ENCODE measurements at regions not wholly inside any gene's neighbourhood (a gene's known extent, or its start where the extent isn't known, plus 50 kb on each side); places are given as distances from the start of the nearest gene placed in this dataset.

DNA sequence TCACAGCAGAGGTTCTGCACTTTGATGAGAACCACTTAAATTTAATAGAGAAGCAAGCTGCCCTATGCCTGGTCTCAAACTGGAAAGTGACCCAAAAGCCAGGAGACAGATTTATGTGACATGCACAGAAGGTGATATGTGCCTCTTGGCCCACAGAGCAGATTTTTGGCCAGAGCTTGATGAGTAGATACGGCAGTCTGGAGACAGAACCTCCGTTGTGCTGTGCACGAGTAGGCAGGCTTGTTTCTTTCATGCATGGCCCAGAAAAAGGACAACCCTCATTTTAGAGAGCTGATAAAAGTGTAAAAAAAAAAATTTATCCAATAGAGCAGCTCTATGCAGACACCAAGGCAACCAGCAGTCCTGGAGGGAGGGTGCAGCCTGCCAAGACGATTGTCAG is 423.1 kb downstream of the CNTN6 start:
- H3K27ac ChIP-seq, result no peak overlapping the region
- 57 to 66% methylated on average over 4 of the region's 4 CpGs for WGBS, 2 donors
- TF ChIP-seq, protein P1, sequence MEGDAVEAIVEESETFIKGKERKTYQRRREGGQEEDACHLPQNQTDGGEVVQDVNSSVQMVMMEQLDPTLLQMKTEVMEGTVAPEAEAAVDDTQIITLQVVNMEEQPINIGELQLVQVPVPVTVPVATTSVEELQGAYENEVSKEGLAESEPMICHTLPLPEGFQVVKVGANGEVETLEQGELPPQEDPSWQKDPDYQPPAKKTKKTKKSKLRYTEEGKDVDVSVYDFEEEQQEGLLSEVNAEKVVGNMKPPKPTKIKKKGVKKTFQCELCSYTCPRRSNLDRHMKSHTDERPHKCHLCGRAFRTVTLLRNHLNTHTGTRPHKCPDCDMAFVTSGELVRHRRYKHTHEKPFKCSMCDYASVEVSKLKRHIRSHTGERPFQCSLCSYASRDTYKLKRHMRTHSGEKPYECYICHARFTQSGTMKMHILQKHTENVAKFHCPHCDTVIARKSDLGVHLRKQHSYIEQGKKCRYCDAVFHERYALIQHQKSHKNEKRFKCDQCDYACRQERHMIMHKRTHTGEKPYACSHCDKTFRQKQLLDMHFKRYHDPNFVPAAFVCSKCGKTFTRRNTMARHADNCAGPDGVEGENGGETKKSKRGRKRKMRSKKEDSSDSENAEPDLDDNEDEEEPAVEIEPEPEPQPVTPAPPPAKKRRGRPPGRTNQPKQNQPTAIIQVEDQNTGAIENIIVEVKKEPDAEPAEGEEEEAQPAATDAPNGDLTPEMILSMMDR (IDR thresholded peaks at IDR 0.05), result no peak
- no peak overlapping the region for H3K4me3 ChIP-seq
- H3K9me3 ChIP-seq, result no peaks in the 10 kb centered on the region
- DNase-seq (no peak), ATAC-seq (no peak)
- H3K27me3 ChIP-seq, result no peaks in the 10 kb centered on the region
- H3K36me3 ChIP-seq, result no peaks in the 10 kb centered on the region
- no peaks in the 10 kb centered on the region for H3K4me1 ChIP-seq
- intact Hi-C loops (cut with DNase I), result no loop called here

- no peak overlapping the region for H3K4me3 ChIP-seq
- no peaks in the 10 kb centered on the region for H3K36me3 ChIP-seq
- DNase-seq, result no peak
- H3K4me1 ChIP-seq, result no peaks in the 10 kb centered on the region
- ATAC-seq, result no peak
- H3K27me3 ChIP-seq, result no peaks in the 10 kb centered on the region
- intact Hi-C loops (cut with DNase I), result no loop called here
- peaks cover 0 to 6% (median 0%) of the 10 kb centered on the region in 11 donors for H3K9me3 ChIP-seq
- no peak overlapping the region for H3K27ac ChIP-seq
- TF ChIP-seq, protein P1 (IDR thresholded peaks at IDR 0.05), result no peak
- WGBS, 2 donors, result 55 to 61% methylated on average over 4 of the region's 4 CpGs
Measured at GRCh38 chr3:1527786-1528185, 435.0 kb downstream of the CNTN6 start.

GRCh38 chr3:1528621-1529020 is 435.8 kb downstream of the CNTN6 start:
- H3K36me3 ChIP-seq, result no peaks in the 10 kb centered on the region
- ATAC-seq, result no peak
- no peaks in the 10 kb centered on the region for H3K4me1 ChIP-seq
- H3K9me3 ChIP-seq, result peaks cover 0 to 6% (median 0%) of the 10 kb centered on the region in 11 donors
- H3K4me3 ChIP-seq, result no peak overlapping the region
- no peak for DNase-seq
- WGBS, 2 donors, result 71 to 89% methylated on average over 4 of the region's 4 CpGs
- no peak overlapping the region for H3K27ac ChIP-seq
- intact Hi-C loops (cut with DNase I), result no loop called here
- no peaks in the 10 kb centered on the region for H3K27me3 ChIP-seq
- TF ChIP-seq, protein P1 (IDR thresholded peaks at IDR 0.05), result no peak

- DNase-seq (no peak), ATAC-seq (no peak)
- intact Hi-C loops (cut with DNase I), result no loop called here
- TF ChIP-seq, protein P1 (IDR thresholded peaks at IDR 0.05), result no peak
- Histone ChIP-seq H3K9me3 (peaks cover 0 to 6% (median 0%) of the 10 kb centered on the region in 11 donors), H3K27ac (no peak overlapping the region), H3K4me1 (no peaks in the 10 kb centered on the region), H3K4me3 (no peak overlapping the region), H3K27me3 (no peaks in the 10 kb centered on the region), H3K36me3 (no peaks in the 10 kb centered on the region)
- 40 to 44% methylated on average over 4 of the region's 4 CpGs for WGBS, 2 donors
Measured at GRCh38 chr3:1529676-1530075, 436.9 kb downstream of the CNTN6 start.

- TF ChIP-seq, protein P1 (IDR thresholded peaks at IDR 0.05), result no peak
- no peak for ATAC-seq
- H3K4me3 ChIP-seq, result no peak overlapping the region
- intact Hi-C loops (cut with DNase I), result no loop called here
- H3K4me1 ChIP-seq, result no peaks in the 10 kb centered on the region
- no peak overlapping the region for H3K27ac ChIP-seq
- peaks cover 0 to 20% (median 10%) of the 10 kb centered on the region in 11 donors for H3K9me3 ChIP-seq
- no peak for DNase-seq
- no peaks in the 10 kb centered on the region for H3K27me3 ChIP-seq
- H3K36me3 ChIP-seq, result no peaks in the 10 kb centered on the region
Measured at GRCh38 chr3:1531981-1532380, 439.2 kb downstream of the CNTN6 start.
